ENCODE measurements at regions not wholly inside any gene's neighbourhood (a gene's known extent, or its start where the extent isn't known, plus 50 kb on each side); places are given as distances from the start of the nearest gene placed in this dataset.

- Histone ChIP-seq H3K79me2 (ENCODE audit: insufficient read depth, low read length) (no peaks in the 10 kb centered on the region), H3K36me3 (ENCODE audit: control insufficient read depth in 1 of 2, insufficient read depth in 2 of 2, low read length in 2 of 2) (no peaks in the 10 kb centered on the region), H3K9me3 (ENCODE audit: control insufficient read depth in 1 of 2, insufficient read depth in 1 of 2, low read depth in 1 of 2, low read length in 2 of 2) (no peaks in the 10 kb centered on the region), H4K20me1 (ENCODE audit: insufficient read depth) (no peaks in the 10 kb centered on the region), H3K9ac (ENCODE audit: low read length) (no peak overlapping the region), H3K27me3 (ENCODE audit: insufficient read depth, low read length) (peaks cover 5% of the 10 kb centered on the region; the same call in 1 of the 2 replicates), H3K4me3 (replicated peaks in 1 of 2; ENCODE audit: low read depth in 1 of 2, low read length in 2 of 2) (no peak overlapping the region), H3K4me2 (ENCODE audit: low read length) (no peak overlapping the region), H2AFZ (ENCODE audit: low read depth, low read length, poor library complexity, severe bottlenecking) (no peak overlapping the region), H3K4me1 (ENCODE audit: control insufficient read depth in 1 of 2, insufficient read depth in 2 of 2, low read length in 2 of 2) (no peaks in the 10 kb centered on the region), H3K9me2 (ENCODE audit: insufficient read depth) (no peaks in the 10 kb centered on the region), H3K27ac (ENCODE audit: low read depth, low read length) (no peak overlapping the region)
- POLR2A ChIA-PET: no interaction called here
- ATAC-seq (no peak), DNase-seq (ENCODE audit: low read depth, low spot score) (no peak)
- intact Hi-C loops (cut with micrococcal nuclease): no loop called here
- TF ChIP-seq YY1 (IDR thresholded peaks at IDR 0.05; ENCODE audit: extremely low read depth, insufficient replicate concordance, low read depth, low read length): no peak
- TF ChIP-seq, protein P1, sequence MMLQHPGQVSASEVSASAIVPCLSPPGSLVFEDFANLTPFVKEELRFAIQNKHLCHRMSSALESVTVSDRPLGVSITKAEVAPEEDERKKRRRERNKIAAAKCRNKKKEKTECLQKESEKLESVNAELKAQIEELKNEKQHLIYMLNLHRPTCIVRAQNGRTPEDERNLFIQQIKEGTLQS (IDR thresholded peaks at IDR 0.05): no peak
- no peak for TF ChIP-seq EGR1 (IDR thresholded peaks at IDR 0.05; ENCODE audit: low read depth)
- TF ChIP-seq ZNF274 (IDR thresholded peaks at IDR 0.05; ENCODE audit: low read depth, low read length): no peak
- no peak for TF ChIP-seq RAD21 (IDR thresholded peaks at IDR 0.05; ENCODE audit: low read depth)
- TF ChIP-seq FOSL1 (IDR thresholded peaks at IDR 0.05; ENCODE audit: low read depth): no peak
- no peak for TF ChIP-seq MAX (IDR thresholded peaks at IDR 0.05)
- no peak for TF ChIP-seq EZH2 (IDR thresholded peaks at IDR 0.05)
- TF ChIP-seq, protein P2, sequence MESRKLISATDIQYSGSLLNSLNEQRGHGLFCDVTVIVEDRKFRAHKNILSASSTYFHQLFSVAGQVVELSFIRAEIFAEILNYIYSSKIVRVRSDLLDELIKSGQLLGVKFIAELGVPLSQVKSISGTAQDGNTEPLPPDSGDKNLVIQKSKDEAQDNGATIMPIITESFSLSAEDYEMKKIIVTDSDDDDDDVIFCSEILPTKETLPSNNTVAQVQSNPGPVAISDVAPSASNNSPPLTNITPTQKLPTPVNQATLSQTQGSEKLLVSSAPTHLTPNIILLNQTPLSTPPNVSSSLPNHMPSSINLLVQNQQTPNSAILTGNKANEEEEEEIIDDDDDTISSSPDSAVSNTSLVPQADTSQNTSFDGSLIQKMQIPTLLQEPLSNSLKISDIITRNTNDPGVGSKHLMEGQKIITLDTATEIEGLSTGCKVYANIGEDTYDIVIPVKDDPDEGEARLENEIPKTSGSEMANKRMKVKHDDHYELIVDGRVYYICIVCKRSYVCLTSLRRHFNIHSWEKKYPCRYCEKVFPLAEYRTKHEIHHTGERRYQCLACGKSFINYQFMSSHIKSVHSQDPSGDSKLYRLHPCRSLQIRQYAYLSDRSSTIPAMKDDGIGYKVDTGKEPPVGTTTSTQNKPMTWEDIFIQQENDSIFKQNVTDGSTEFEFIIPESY (IDR thresholded peaks at IDR 0.05; ENCODE audit: extremely low read depth, insufficient replicate concordance, low read length): no peak
- TF ChIP-seq CEBPB (IDR thresholded peaks at IDR 0.05; ENCODE audit: low read depth): no peak
- TF ChIP-seq, protein P3, sequence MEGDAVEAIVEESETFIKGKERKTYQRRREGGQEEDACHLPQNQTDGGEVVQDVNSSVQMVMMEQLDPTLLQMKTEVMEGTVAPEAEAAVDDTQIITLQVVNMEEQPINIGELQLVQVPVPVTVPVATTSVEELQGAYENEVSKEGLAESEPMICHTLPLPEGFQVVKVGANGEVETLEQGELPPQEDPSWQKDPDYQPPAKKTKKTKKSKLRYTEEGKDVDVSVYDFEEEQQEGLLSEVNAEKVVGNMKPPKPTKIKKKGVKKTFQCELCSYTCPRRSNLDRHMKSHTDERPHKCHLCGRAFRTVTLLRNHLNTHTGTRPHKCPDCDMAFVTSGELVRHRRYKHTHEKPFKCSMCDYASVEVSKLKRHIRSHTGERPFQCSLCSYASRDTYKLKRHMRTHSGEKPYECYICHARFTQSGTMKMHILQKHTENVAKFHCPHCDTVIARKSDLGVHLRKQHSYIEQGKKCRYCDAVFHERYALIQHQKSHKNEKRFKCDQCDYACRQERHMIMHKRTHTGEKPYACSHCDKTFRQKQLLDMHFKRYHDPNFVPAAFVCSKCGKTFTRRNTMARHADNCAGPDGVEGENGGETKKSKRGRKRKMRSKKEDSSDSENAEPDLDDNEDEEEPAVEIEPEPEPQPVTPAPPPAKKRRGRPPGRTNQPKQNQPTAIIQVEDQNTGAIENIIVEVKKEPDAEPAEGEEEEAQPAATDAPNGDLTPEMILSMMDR (IDR thresholded peaks at IDR 0.05 in 2 of 3, conservative IDR thresholded peaks at IDR 0.05 in 1 of 3; ENCODE audit: borderline replicate concordance in 1 of 3, insufficient read depth in 1 of 3, low read depth in 2 of 3, low read length in 2 of 3): no peak
- no peak for TF ChIP-seq REST (IDR thresholded peaks at IDR 0.05; ENCODE audit: low read depth)
- TF ChIP-seq ELF1 (IDR thresholded peaks at IDR 0.05; ENCODE audit: borderline replicate concordance, low read depth): no peak
- TF ChIP-seq JUND (IDR thresholded peaks at IDR 0.05): no peak
- no peak for TF ChIP-seq EZH2phosphoT487 (IDR thresholded peaks at IDR 0.05; ENCODE audit: borderline replicate concordance)
- TF ChIP-seq SIN3A (IDR thresholded peaks at IDR 0.05; ENCODE audit: low read depth): no peak
- no peak for TF ChIP-seq CBX3 (IDR thresholded peaks at IDR 0.05; ENCODE audit: low read depth)
- no peak for TF ChIP-seq TCF7L2 (IDR thresholded peaks at IDR 0.05; ENCODE audit: borderline replicate concordance, extremely low read depth, insufficient read depth, insufficient read length)
- no peak for TF ChIP-seq POLR2AphosphoS5 (IDR thresholded peaks at IDR 0.05; ENCODE audit: low read depth, low read length)
- no peak for TF ChIP-seq SRF (IDR thresholded peaks at IDR 0.05; ENCODE audit: low read depth)
- CTCF ChIA-PET: no interaction called here
- BruUV-seq (replicated peaks): no TSS peak
- RAD21 ChIA-PET (ENCODE audit: low non-redundant PET in 1 of 2, low total read pairs in 2 of 2, uncharacterized antibody in 2 of 2, unreplicated experiment in 2 of 2): no interaction called here
These were observed 94.6 kb upstream of the PSMD7 start for GRCh38 chr16:74202009-74202408.
